Mammary epithelial cell (primary cell): ENCODE measurements at regions not wholly inside any gene's neighbourhood (a gene's known extent, or its start where the extent isn't known, plus 50 kb on each side); places are given as distances from the start of the nearest gene placed in this dataset.

Source experiments
- CTCF ChIP-seq, 2 donors: IDR thresholded peaks in 1 of 2; conservative IDR thresholded peaks in 1 of 2; 2 replicates each; pipeline ENCODE4 v1.5.1; 2011 to 2012; ENCODE audit warnings: inconsistent platforms in 2 of 2, low read length in 2 of 2, mild to moderate bottlenecking in 2 of 2, control low read depth in 1 of 2, low read depth in 1 of 2; ENCODE audit not compliant: insufficient read depth in 1 of 2; ENCODE audit errors: extremely low read depth in 1 of 2
- EZH2 ChIP-seq: IDR thresholded peaks from 2 replicates; pipeline ENCODE4 v1.6.1; 2012; ENCODE audit warnings: low read length, inconsistent platforms, borderline replicate concordance

GRCh38 chr9:96047116-96047639, 171.7 kb downstream of the ERCC6L2 start:
- TF ChIP-seq CTCF (conservative IDR thresholded peaks at IDR 0.05 in 1 of 2, IDR thresholded peaks at IDR 0.05 in 1 of 2; ENCODE audit: extremely low read depth in 1 of 2, insufficient read depth in 1 of 2, low read depth in 1 of 2, low read length in 2 of 2) (no peak), EZH2 (no peak)
